ENCODE measurements at regions not wholly inside any gene's neighbourhood (a gene's known extent, or its start where the extent isn't known, plus 50 kb on each side); places are given as distances from the start of the nearest gene placed in this dataset.

DNA sequence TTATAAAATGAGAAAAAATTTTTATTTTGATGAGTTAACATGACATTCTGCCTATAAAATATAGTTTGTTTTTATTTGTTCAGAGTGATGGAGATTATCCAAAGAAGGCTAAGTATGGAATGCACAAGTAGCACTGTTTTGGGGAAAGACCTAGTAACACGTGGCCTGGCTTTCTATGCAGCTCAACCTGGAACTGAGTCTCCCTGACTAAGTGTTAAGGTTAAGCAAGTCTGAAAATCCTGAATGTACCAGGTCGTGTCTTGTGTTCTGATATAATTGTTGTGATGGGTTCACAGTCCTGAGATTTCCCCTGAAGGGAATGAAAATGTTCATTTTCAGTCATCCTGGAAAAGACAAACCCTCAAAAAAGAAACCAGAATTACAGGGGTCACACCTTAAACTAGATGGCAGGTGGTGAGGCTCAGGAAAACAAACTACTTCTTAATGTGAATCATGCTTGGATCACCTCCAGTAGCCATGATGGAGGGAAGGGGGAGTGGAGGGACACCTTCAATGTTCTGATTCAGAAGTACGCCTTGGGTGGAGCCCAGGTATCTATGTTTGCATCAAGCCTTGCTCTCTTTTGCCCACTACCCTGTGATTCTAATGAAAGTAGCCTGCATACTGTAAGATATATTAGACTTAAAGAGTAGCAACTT, 236.8 kb downstream of the ALX1 start:
- TF ChIP-seq, protein P1, sequence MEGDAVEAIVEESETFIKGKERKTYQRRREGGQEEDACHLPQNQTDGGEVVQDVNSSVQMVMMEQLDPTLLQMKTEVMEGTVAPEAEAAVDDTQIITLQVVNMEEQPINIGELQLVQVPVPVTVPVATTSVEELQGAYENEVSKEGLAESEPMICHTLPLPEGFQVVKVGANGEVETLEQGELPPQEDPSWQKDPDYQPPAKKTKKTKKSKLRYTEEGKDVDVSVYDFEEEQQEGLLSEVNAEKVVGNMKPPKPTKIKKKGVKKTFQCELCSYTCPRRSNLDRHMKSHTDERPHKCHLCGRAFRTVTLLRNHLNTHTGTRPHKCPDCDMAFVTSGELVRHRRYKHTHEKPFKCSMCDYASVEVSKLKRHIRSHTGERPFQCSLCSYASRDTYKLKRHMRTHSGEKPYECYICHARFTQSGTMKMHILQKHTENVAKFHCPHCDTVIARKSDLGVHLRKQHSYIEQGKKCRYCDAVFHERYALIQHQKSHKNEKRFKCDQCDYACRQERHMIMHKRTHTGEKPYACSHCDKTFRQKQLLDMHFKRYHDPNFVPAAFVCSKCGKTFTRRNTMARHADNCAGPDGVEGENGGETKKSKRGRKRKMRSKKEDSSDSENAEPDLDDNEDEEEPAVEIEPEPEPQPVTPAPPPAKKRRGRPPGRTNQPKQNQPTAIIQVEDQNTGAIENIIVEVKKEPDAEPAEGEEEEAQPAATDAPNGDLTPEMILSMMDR (conservative IDR thresholded peaks at IDR 0.05) = no peak
- no peak for TF ChIP-seq ZFX (IDR thresholded peaks at IDR 0.05)

All from C4-2B (cell line).